Fibroblast of peridontal ligament (primary cell): ENCODE measurements at regions not wholly inside any gene's neighbourhood (a gene's known extent, or its start where the extent isn't known, plus 50 kb on each side); places are given as distances from the start of the nearest gene placed in this dataset.
A peak's percentile ranks its signal among the peaks of the same experiment; 100 is the strongest.

Experiments used
- DNase-seq: peaks from one replicate; pipeline ENCODE4 v3.0.0-alpha.2; 2010; ENCODE audit errors: extremely low read depth

- peak; percentile 27 for DNase-seq
Measured at GRCh38 chr5:175285261-175285660, 158.7 kb downstream of the DRD1 start.

GRCh38 chr5:175284806-175285205, 159.2 kb downstream of the DRD1 start:
- DNase-seq = no peak

- no peak for DNase-seq
Measured at GRCh38 chr5:175282611-175283225, 161.3 kb downstream of the DRD1 start.

DNA sequence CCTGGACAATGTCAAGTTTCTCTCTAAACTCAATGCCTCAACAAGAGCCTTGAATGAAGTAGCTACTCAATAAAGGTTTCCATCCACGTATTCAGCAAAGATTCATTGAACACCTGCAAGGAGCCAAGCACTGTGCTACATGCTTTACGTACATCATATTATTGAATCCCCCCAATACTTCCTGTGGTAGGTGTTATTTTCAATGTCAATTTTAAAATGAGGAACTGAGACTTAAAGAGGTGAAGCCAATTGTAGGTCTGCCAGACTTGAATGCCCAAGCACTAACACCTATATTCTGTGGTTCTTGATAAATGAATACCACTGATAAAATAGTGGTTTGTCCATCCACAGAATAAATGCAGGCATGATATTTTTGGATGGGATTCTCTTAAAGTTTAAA, 162.3 kb downstream of the DRD1 start:
- DNase-seq = no peak

- DNase-seq = no peak
Measured at GRCh38 chr5:175281257-175281656, 162.7 kb downstream of the DRD1 start.

DNA sequence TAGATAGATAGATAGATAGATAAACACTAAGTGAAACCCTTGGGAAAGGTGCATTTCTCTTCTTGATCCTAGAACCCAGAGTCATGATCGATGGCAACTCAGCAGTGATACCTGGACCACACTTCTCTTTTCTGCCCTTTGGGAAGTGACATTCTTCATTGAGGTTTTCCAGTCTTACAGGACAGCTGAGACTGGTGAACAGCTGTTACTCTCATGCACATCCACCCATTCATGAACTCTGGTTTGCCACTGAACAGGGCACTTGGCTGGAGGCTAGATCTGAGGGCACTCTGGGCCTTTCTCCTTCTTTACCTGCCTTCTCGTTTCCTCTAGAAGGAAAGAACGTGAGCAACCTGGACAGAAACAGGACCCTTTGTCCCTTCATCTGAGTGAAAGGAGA, 164.5 kb downstream of the DRD1 start:
- DNase-seq = no peak

DNA sequence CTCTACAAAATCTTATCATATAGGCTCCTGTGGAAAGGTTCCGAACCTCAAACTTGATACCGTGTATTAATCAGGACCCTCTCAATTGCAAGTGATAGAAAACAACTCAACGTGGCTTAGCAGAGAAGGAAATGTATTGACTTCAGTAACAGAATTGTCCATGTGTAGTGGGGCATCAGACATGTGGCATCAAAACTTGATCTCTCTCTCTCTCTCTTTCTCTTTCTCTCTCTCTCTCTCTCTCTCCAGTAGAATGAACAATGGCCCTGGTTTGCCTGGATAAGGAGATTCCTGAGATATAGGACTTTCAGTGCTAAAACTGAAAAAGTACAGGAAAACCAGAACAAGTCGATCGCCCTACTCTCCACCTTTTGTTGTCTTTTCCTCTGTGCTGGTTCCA, 168.2 kb downstream of the DRD1 start:
- DNase-seq = no peak

- DNase-seq = no peak
Measured at GRCh38 chr5:175275097-175275496, 168.9 kb downstream of the DRD1 start.

DNA sequence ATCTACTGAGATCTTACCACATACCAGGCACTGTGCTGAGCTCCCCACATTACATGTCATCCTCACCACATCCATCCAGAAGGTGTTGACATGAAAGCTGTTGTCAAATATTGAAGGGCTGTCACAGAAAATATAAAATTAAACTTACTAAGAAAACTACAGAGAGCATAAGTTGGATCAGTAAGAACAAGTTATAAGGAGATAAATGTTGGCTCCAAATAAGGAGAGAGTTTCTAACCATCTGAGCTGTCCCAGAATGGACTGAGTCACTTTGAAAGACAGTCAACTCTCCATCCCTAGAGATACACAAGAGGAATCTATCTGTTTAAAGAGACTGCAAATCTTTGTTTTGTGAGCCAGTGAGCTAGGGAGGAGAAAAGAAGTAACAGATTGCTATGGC, 169.8 kb downstream of the DRD1 start:
- DNase-seq = no peak

GRCh38 chr5:175264406-175264805, 179.6 kb downstream of the DRD1 start:
- no peak for DNase-seq

DNA sequence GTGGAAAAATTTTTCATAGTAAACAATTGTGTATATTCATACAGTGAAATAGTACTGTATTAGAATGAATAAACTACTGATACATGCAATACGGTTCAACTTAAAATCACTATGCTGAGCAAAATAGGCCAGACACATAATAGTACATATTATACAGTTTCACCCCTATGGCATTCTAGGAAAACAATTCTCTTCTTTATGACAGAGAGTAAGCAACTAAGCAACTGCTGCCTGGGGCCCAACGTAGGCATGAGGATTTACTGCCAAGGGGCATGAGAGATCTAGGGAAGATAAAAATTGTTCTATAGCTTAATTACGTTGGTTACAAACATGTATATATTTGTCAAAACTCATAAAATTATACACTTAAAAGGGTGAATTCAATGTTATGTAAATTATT, 180.2 kb downstream of the DRD1 start:
- no peak for DNase-seq

DNA sequence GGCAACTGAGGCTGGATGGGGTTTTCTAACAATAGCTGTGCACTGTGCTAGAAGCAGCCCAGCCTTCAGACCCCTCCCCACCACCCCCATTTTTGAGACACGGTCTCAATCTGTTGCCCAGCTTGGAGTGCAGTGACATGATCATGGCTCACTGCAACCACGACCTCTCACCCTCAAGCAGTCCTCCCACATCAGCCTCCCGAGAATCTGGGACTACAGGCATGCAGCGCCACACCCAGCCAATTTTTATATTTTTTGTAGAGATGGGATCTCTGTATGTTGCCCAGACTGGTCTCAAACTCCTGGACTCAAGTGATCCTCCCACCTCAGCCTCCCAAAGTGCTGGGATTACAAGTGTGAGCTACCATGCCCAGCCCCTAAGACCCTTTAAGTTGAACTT, 182.5 kb downstream of the DRD1 start:
- DNase-seq = no peak

GRCh38 chr5:175261037-175261436, 182.9 kb downstream of the DRD1 start:
- no peak for DNase-seq

- no peak for DNase-seq
Measured at GRCh38 chr5:175257847-175258194, 186.2 kb downstream of the DRD1 start.

- DNase-seq = no peak
Measured at GRCh38 chr5:175257128-175257846, 186.7 kb downstream of the DRD1 start.

GRCh38 chr5:175254155-175254554, 189.8 kb downstream of the DRD1 start:
- peak; percentile 90 for DNase-seq

DNA sequence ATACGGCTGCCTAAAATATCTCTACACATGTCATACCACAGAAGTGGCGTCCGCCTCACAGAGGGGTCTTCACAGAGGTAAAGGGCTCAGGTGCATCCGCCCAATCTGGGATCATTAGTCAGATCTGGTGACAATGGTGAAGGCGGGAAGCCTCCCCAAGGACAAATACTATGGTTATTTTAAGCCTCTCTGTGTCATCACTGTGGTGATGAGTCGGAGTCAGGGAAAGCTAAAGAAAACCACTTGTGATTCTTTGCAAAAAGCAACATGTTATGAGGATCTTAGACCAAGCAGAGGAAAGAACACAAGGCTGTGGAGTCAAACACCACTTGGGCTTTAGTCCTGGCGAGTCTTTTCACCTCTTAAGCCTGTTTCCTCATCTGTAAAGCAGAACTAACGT, 190.4 kb downstream of the DRD1 start:
- peak; percentile 16 for DNase-seq

GRCh38 chr5:175252234-175252805, 191.7 kb downstream of the DRD1 start:
- no peak for DNase-seq

- DNase-seq = no peak
Measured at GRCh38 chr5:175250426-175250825, 193.6 kb downstream of the DRD1 start.

DNA sequence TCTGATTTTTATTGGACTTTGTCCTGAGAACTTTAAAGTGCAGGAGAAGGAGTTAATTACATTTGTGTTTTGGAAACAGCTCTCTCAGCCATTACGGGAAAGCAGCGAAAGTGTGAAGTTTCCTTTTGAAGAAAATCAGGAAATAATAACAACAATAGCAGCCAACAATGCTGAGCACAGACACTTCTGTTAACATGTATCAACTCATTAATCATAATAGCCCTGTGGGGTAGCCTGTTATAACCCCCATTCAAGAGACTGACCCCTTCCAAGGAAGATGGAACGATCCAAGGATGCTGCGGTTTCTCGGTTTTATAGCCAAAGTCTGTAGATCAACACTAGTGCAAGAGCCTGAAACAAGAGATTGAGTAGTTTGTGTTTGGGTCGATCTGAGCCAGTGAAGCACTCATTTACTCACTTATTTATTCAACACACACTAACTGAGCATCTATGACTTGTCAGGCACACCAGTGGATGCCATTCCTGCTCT, 195.5 kb downstream of the DRD1 start:
- no peak for DNase-seq

- DNase-seq = peak; percentile 62
Measured at GRCh38 chr5:175246889-175247520, 197.0 kb downstream of the DRD1 start.

DNA sequence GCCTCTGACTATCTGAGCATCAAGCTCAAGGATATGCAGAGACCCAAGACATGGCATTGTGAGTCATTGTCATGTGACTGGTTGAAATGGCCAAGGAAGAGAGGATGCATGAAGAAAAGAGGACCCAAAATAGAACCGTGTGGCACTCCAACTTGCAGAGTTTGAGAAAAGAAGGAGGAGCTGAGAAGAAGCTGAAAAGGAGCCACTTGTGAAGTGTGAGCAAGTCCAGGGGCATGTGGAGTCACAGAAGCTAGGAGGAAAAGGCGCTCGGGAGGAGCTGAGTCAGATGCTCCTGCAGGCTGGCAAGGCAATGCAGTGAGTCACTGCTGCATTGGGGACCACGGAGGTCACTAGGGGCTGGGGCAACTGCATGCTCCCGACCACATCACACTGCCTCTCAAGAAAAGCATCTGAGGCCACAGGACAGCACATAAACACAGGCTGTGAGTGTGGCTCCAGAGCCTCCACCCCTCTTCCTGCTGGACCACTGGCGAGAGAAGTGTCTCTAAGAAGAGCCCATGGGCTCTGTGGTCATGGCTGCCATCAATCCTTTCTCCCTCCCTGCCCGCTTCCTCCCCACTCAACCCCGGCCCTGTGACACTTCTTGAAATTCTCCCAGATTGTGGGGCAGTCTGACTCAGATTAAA, 197.6 kb downstream of the DRD1 start:
- peak; percentile 94 for DNase-seq
